WERI-Rb-1 (cell line): ENCODE measurements at regions not wholly inside any gene's neighbourhood (a gene's known extent, or its start where the extent isn't known, plus 50 kb on each side); places are given as distances from the start of the nearest gene placed in this dataset.
A peak's percentile ranks its signal among the peaks of the same experiment; 100 is the strongest.

ENCODE experiments used
- DNase-seq: peaks from one replicate; pipeline ENCODE4 v3.0.0-alpha.2; 2020
- H3K27ac ChIP-seq: fragments of 250-450 bp; sonication (Bioruptor Pico); 2 replicates; pipeline ENCODE4 v1.5.1; 2020; ENCODE audit warnings: mild to moderate bottlenecking, moderate library complexity
- H3K27me3 ChIP-seq: fragments of 250-450 bp; sonication (Bioruptor Pico); 2 replicates; pipeline ENCODE4 v1.5.1; 2021; ENCODE audit warnings: mild to moderate bottlenecking, low read depth, moderate library complexity; ENCODE audit not compliant: insufficient read depth, severe bottlenecking
- H3K36me3 ChIP-seq: fragments of 250-450 bp; sonication (Bioruptor Pico); 2 replicates; pipeline ENCODE4 v1.5.1; 2020; ENCODE audit warnings: mild to moderate bottlenecking, moderate library complexity
- H3K4me3 ChIP-seq: 2 replicates; pipeline ENCODE4 v1.5.1; 2011; ENCODE audit warnings: low read depth, mild to moderate bottlenecking, control low read depth, low read length
- H3K9me3 ChIP-seq: fragments of 250-450 bp; sonication (Bioruptor Pico); 2 replicates; pipeline ENCODE4 v1.5.1; 2021; ENCODE audit warnings: mild to moderate bottlenecking, moderate library complexity; ENCODE audit not compliant: severe bottlenecking
- TF ChIP-seq, protein P1 (sequence below): IDR thresholded peaks from 2 replicates; pipeline ENCODE4 v1.5.1; 2011; ENCODE audit warnings: low read depth, mild to moderate bottlenecking, control low read depth, inconsistent platforms, low read length

DNA sequence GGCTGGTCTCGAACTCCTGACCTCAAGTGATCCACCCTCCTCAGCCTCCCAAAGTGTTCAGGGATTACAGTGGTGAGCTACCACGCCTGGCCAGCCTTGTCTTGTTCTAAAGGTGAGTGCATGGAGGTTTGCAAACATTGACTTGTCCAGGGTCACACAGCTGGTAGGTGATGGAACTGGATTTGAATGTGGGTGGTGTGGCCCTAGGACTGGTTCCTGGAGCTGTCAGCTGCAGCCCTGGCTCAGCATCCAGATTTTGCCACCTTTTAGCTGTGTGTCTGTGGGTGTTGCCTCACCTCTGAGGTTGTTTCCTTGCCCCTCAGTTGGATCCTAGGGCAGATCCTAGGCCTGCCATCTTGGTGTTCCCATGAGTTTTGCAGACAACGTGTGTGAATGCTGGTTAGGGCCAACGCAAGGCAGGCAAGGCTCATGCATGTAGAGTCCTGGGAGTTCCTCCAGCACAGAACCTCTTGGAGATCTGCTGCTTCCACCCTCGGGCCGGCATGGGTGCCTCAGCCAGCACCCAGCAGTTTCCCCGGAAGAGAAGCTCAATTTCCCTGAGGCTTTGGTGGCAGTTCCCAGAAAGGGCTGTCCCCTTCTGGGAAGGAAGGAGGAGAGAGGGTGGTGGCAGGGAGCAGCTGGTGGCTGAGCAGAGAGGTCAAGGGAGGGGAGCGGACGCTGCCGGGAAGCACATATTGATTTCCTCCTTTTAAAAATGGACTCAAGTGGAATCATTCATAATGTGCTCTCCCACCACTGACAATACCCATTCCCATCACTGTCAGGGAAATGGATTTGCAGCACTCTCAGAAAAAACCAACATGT lies 127.6 kb upstream of the HS6ST1 start:
- DNase-seq = peak; percentile 75
- Histone ChIP-seq H3K9me3 (no peaks in the 10 kb centered on the region), H3K36me3 (no peaks in the 10 kb centered on the region), H3K27me3 (no peaks in the 10 kb centered on the region), H3K4me3 (no peak overlapping the region), H3K27ac (peak overlapping the region; percentile 75)
- TF ChIP-seq, protein P1, sequence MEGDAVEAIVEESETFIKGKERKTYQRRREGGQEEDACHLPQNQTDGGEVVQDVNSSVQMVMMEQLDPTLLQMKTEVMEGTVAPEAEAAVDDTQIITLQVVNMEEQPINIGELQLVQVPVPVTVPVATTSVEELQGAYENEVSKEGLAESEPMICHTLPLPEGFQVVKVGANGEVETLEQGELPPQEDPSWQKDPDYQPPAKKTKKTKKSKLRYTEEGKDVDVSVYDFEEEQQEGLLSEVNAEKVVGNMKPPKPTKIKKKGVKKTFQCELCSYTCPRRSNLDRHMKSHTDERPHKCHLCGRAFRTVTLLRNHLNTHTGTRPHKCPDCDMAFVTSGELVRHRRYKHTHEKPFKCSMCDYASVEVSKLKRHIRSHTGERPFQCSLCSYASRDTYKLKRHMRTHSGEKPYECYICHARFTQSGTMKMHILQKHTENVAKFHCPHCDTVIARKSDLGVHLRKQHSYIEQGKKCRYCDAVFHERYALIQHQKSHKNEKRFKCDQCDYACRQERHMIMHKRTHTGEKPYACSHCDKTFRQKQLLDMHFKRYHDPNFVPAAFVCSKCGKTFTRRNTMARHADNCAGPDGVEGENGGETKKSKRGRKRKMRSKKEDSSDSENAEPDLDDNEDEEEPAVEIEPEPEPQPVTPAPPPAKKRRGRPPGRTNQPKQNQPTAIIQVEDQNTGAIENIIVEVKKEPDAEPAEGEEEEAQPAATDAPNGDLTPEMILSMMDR = no peak

DNA sequence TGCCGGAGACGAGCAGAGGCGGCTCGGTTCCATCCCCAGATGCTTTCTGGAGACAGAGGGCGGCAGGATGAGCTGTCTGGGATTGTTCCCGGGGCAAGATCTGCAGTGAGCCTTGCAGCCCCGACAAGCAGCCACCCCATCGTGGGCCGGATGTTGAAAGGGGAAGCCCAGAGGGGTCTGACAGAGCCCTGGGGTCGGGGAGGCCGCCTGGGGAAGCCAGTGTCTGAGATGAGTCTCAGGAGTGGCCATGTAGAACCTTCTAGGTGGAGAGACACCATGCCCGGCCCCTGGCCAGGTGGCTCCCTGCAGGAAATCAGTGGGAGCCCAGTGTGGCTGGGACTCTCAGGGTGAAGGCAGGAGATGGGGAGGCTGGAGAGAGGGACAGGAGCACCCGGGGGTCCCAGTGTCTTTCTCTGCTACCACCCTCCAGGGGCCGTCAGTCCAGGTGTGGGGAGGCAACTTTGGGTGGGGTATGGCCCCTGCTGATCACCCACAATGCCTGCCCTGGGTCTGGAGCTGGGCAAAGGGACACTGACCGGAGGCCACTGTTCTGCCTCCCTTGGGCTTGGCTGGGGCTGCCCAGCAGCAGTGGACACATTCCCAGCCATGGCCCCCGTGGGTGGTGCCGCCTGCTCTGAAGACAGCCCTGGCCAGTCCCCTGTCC lies 128.3 kb upstream of the HS6ST1 start:
- Histone ChIP-seq H3K4me3 (no peak overlapping the region), H3K27me3 (no peaks in the 10 kb centered on the region), H3K9me3 (no peaks in the 10 kb centered on the region), H3K27ac (peak overlapping the region; percentile 75), H3K36me3 (no peaks in the 10 kb centered on the region)
- DNase-seq = no peak
- TF ChIP-seq, protein P1 = no peak

DNA sequence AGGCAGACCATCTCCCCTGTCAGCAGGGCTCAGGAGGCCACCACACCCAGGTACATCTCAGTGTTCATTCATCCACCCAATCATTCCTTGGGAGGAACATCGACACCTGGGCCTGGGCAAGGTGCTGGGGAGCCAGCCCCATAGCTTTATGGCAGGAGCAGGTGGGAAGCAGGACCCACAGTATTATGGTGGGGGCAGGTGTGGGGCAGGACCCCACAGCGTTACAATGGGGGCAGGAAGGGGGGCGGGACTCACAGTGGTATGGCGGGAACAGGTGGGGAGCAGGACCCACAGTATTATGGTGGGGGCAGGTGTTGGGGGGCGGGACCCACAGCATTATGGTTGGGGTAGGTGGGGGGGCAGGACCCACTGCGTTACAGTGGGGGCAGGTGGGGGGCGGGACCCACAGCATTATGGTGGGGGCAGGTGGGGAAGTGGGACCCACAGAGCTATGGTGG lies 128.9 kb upstream of the HS6ST1 start:
- TF ChIP-seq, protein P1 = no peak
- DNase-seq = no peak
- H3K36me3 ChIP-seq = no peaks in the 10 kb centered on the region
- H3K27ac ChIP-seq = no peak overlapping the region; the same call in 1 of the 2 replicates
- H3K9me3 ChIP-seq = no peaks in the 10 kb centered on the region
- no peaks in the 10 kb centered on the region for H3K27me3 ChIP-seq
- no peak overlapping the region for H3K4me3 ChIP-seq

DNA sequence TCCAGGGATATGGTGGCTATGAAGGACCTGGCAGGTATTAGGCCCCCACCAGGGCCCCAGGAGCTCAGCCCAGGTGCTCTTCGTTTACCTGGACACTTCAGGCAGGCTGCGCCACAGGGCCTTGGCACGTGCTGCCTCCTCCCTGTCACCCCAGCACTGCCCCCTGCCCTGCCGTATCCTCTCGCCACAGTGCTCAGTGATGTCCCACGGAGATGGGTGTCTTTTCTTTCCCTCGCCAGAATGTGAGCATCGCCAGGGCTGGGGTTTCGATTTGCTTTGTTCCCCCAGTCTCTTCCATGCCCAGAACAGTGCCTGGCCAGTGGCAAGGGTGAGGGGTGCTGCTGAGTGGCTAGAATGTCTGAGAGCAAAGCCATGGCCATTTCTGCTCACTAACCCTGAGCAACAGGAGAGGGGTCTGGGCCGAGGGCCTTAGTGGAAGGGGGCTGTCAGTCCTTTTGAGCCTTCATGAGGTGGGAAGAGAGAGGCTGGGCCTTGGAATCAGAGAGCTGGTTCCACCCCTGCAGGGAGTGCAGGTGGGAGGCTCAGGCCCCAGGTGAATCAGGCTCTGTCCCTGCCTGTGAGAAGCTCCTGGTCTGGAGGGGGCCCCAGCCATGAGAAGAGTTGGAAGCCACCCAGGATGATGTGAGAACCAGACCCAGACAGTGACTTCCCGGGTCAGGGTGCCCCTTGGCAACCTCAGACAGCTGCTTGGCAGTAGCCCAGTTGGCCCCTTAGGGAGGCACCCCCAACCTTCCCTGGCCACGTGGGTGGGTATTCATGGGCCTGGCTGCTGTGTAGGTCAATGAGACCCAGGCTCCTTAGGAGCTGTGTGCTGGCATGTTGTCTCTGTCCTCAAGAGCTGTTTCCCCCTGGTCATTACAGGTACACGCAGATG lies 129.9 kb upstream of the HS6ST1 start:
- Histone ChIP-seq H3K27ac (no peak overlapping the region), H3K36me3 (no peaks in the 10 kb centered on the region), H3K4me3 (no peak overlapping the region), H3K27me3 (no peaks in the 10 kb centered on the region), H3K9me3 (no peaks in the 10 kb centered on the region)
- DNase-seq = no peak
- TF ChIP-seq, protein P1 = no peak

DNA sequence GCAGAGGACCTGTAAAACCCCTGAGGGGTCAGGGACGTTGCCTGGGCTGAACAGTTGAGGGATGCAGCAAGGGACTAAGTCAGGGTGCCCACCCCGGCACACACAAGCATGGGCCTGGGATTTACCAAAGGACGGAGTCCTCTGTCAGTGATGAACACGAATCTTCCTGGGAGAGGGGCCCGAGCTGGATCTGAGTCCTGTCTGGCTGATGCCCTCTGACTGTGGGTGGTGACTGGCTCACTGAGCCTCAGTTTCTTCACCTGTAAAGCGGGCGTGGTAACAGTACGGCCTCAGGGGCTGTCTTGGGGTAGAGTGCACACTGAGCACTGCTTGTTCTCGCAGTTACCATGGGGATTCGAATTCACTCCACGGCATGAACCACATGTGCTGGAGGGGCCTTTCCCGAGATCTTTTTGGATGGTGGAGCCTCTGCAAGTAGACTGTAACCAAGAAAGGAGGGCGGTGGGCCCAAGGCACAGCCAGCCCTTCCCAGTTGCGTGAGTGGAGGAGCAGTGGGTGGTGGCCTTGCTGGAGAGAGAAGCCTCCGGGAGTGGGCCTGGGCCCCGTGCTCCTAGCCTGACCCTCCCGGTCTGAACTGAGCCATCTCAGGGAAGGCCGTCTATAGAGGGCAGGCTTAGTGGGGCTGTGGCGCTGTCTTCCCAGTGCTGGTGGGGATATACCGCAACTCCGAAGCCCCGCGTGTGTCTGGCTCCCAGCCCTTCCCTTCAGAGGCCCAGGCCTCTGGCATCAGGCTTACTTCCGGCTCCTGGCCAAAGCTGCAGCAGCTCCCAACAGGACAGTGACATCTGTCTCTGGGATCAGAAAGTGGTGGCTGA lies 130.8 kb upstream of the HS6ST1 start:
- DNase-seq = peak; percentile 61
- H3K36me3 ChIP-seq = no peaks in the 10 kb centered on the region
- no peak overlapping the region for H3K4me3 ChIP-seq
- H3K9me3 ChIP-seq = no peaks in the 10 kb centered on the region
- no peaks in the 10 kb centered on the region for H3K27me3 ChIP-seq
- TF ChIP-seq, protein P1 = 0 out of 2 replicates have a peak, but pooled peaks have one; percentile 0
- peak overlapping the region; percentile 11 for H3K27ac ChIP-seq
